Astrocyte (in vitro differentiated cells and primary cell): ENCODE measurements at regions not wholly inside any gene's neighbourhood (a gene's known extent, or its start where the extent isn't known, plus 50 kb on each side); places are given as distances from the start of the nearest gene placed in this dataset.

Experiments
- EZH2 ChIP-seq: IDR thresholded peaks from 2 replicates; pipeline ENCODE4 v1.6.1; 2012; ENCODE audit warnings: mild to moderate bottlenecking, low read length, inconsistent platforms; ENCODE audit not compliant: insufficient read depth
- TF ChIP-seq, protein P1 (sequence below): IDR thresholded peaks from 2 replicates; pipeline ENCODE4 v1.5.1; 2011; ENCODE audit warnings: low read depth, mild to moderate bottlenecking, inconsistent platforms, low read length, moderate library complexity; ENCODE audit not compliant: insufficient read depth

GRCh38 chr4:4618847-4619246 lies 77.0 kb upstream of the STX18 start:
- no peak for TF ChIP-seq EZH2
- TF ChIP-seq, protein P1, sequence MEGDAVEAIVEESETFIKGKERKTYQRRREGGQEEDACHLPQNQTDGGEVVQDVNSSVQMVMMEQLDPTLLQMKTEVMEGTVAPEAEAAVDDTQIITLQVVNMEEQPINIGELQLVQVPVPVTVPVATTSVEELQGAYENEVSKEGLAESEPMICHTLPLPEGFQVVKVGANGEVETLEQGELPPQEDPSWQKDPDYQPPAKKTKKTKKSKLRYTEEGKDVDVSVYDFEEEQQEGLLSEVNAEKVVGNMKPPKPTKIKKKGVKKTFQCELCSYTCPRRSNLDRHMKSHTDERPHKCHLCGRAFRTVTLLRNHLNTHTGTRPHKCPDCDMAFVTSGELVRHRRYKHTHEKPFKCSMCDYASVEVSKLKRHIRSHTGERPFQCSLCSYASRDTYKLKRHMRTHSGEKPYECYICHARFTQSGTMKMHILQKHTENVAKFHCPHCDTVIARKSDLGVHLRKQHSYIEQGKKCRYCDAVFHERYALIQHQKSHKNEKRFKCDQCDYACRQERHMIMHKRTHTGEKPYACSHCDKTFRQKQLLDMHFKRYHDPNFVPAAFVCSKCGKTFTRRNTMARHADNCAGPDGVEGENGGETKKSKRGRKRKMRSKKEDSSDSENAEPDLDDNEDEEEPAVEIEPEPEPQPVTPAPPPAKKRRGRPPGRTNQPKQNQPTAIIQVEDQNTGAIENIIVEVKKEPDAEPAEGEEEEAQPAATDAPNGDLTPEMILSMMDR, result no peak
